H1 (cell line): ENCODE measurements at regions not wholly inside any gene's neighbourhood (a gene's known extent, or its start where the extent isn't known, plus 50 kb on each side); places are given as distances from the start of the nearest gene placed in this dataset.

ENCODE experiments used
- CEBPB ChIP-seq: IDR thresholded peaks from 2 replicates; pipeline ENCODE4 v1.6.1; 2012; ENCODE audit warnings: low read depth, low read length
- EZH2 ChIP-seq: fragments of 200-600 bp; sonication (generic); IDR thresholded peaks from 2 replicates; pipeline ENCODE4 v1.7.1; 2012; ENCODE audit warnings: low read depth, mild to moderate bottlenecking, moderate library complexity, low read length, inconsistent platforms; ENCODE audit not compliant: severe bottlenecking
- HDAC6 ChIP-seq: IDR thresholded peaks from one replicate; pipeline ENCODE4 v1.7.1; 2012; ENCODE audit warnings: low read depth, mild to moderate bottlenecking, inconsistent platforms, low read length, moderate library complexity
- POLR2AphosphoS5 ChIP-seq: IDR thresholded peaks from 2 replicates; pipeline ENCODE4 v1.6.1; 2011; ENCODE audit warnings: low read depth, low read length
- RFX5 ChIP-seq: IDR thresholded peaks from 2 replicates; pipeline ENCODE4 v1.6.1; 2011; ENCODE audit warnings: low read depth, low read length, improper control_type of control experiment, borderline replicate concordance
- RXRA ChIP-seq: IDR thresholded peaks from 2 replicates; pipeline ENCODE4 v1.6.1; 2011; ENCODE audit warnings: low read depth, mild to moderate bottlenecking, low read length, moderate library complexity; ENCODE audit not compliant: insufficient read depth
- SIX5 ChIP-seq: IDR thresholded peaks from 2 replicates; pipeline ENCODE4 v1.6.1; 2011; ENCODE audit warnings: mild to moderate bottlenecking, low read depth, low read length
- SUZ12 ChIP-seq: fragments of 200-600 bp; sonication (generic); IDR thresholded peaks from 2 replicates; pipeline ENCODE4 v1.6.1; 2012; ENCODE audit warnings: mild to moderate bottlenecking, inconsistent platforms, low read length, moderate library complexity, mixed read lengths
- TBP ChIP-seq: IDR thresholded peaks from 2 replicates; pipeline ENCODE4 v1.6.1; 2011; ENCODE audit warnings: low read depth, low read length, improper control_type of control experiment
- YY1 ChIP-seq: IDR thresholded peaks from 2 replicates; pipeline ENCODE4 v1.6.1; 2011; ENCODE audit warnings: low read depth, mild to moderate bottlenecking, low read length
- TF ChIP-seq, protein P1 (sequence below), 3 experiments: IDR thresholded peaks; 1 replicate in 2 of 3; 2 replicates in 1 of 3; pipeline versions ENCODE4 v1.5.1 to v1.6.1; 2011; ENCODE audit warnings: low read length in 3 of 3, mild to moderate bottlenecking in 3 of 3, inconsistent platforms in 2 of 3, low read depth in 1 of 3, moderate library complexity in 1 of 3; ENCODE audit not compliant: insufficient read depth in 1 of 3; ENCODE audit errors: control extremely low read depth in 1 of 3

DNA sequence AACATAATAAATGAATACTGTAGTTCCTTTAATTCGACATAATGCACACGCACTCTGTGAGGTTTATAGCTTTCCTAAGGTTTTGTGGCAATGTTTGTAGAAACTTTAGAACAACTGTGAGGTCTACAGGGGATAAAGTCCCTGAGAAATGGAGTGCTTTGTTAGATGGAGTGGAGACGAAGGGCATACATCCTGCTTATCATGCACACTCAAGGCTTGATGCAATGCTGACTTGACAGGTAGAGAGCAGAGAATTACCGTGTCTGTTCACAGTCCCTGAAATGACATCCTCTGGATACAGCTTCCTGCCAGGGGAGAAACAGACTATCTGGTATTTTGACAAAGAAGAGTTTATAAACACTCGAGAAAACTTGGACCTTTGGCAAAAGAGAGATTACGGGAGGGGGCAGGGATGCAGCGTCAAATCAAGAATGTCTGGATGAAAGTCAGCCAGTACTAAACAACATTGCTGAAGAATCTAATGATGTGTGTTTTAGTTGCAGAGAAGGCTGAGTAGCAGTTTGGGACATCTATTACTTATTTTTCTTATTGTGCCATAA lies 766.9 kb upstream of the ZEB2 start:
- TF ChIP-seq EZH2 (no peak), CEBPB (no peak), TBP (no peak), RXRA (no peak), SUZ12 (no peak), SIX5 (no peak), HDAC6 (no peak), YY1 (no peak), POLR2AphosphoS5 (no peak), RFX5 (no peak)
- TF ChIP-seq, protein P1, sequence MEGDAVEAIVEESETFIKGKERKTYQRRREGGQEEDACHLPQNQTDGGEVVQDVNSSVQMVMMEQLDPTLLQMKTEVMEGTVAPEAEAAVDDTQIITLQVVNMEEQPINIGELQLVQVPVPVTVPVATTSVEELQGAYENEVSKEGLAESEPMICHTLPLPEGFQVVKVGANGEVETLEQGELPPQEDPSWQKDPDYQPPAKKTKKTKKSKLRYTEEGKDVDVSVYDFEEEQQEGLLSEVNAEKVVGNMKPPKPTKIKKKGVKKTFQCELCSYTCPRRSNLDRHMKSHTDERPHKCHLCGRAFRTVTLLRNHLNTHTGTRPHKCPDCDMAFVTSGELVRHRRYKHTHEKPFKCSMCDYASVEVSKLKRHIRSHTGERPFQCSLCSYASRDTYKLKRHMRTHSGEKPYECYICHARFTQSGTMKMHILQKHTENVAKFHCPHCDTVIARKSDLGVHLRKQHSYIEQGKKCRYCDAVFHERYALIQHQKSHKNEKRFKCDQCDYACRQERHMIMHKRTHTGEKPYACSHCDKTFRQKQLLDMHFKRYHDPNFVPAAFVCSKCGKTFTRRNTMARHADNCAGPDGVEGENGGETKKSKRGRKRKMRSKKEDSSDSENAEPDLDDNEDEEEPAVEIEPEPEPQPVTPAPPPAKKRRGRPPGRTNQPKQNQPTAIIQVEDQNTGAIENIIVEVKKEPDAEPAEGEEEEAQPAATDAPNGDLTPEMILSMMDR (IDR thresholded peaks at IDR 0.05; ENCODE audit: control extremely low read depth in 1 of 3, insufficient read depth in 1 of 3, low read depth in 1 of 3, low read length in 3 of 3): no peak
